ENCODE measurements at regions not wholly inside any gene's neighbourhood (a gene's known extent, or its start where the extent isn't known, plus 50 kb on each side); places are given as distances from the start of the nearest gene placed in this dataset.

- no peak for TF ChIP-seq ZNF274 (IDR thresholded peaks at IDR 0.05; ENCODE audit: low read depth, low read length)
- no peak for TF ChIP-seq YY1 (IDR thresholded peaks at IDR 0.05; ENCODE audit: insufficient read depth, insufficient read length)
- TF ChIP-seq SUZ12 (IDR thresholded peaks at IDR 0.05; ENCODE audit: extremely low read depth, insufficient read depth, insufficient read length) = no peak
Observed at GRCh38 chr14:48251290-48251689, 575.9 kb upstream of the MDGA2 start.
